Testis (tissue), 2 donors: ENCODE measurements at regions not wholly inside any gene's neighbourhood (a gene's known extent, or its start where the extent isn't known, plus 50 kb on each side); places are given as distances from the start of the nearest gene placed in this dataset.

Experiments used
- CTCF ChIP-seq, 3 experiments: fragments of 450-650 bp in 2 of 3; fragments of 200-600 bp in 1 of 3; sonication (generic) in 1 of 3; IDR thresholded peaks; one replicate each; pipeline ENCODE4 v1.5.1; 2016 to 2019; ENCODE audit warnings: antibody characterized with exemption in 3 of 3, mild to moderate bottlenecking in 2 of 3, moderate library complexity in 1 of 3
- POLR2A ChIP-seq: fragments of 450-650 bp; IDR thresholded peaks from one replicate; pipeline ENCODE4 v1.6.1; 2017; ENCODE audit warnings: antibody characterized with exemption, mild to moderate bottlenecking, moderate library complexity

- TF ChIP-seq CTCF (IDR thresholded peaks at IDR 0.05): no peak
- TF ChIP-seq POLR2A: no peak
Measured at GRCh38 chr5:99949969-99950524, 585.1 kb upstream of the FAM174A start.
